ENCODE measurements at regions not wholly inside any gene's neighbourhood (a gene's known extent, or its start where the extent isn't known, plus 50 kb on each side); places are given as distances from the start of the nearest gene placed in this dataset.

DNA sequence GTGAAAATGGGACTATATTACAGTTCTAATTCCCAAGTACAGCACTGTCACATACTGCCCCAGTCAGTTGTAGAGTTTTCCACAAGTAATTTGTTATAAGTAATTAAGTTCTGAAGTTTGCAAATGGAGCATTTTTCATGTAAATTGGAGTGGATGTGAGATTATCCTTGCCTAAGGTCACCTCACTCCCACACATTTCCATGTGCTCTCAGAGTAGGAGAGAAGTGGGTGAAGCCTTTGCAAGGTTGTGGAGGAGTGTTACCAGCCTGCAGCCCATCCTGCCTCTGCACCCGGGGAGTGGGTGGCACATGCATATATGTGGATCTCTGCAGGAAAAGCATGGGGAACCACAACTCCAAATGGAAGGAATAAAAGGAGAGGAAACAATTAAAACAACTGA, 169.8 kb downstream of the CD47 start:
- in situ Hi-C loops (cut with MboI), result loop anchor here (10.0 kb wide), 1 partner anchor 554 kb away; no protein-coding TSS in a partner anchor
- no peaks in the 10 kb centered on the region for H3K9me2 ChIP-seq (ENCODE audit: insufficient read depth)
- H3K4me3 ChIP-seq, result no peak overlapping the region
- no peak overlapping the region for H2AFZ ChIP-seq
- TF ChIP-seq EZH2 (IDR thresholded peaks at IDR 0.05; ENCODE audit: insufficient read depth, poor library complexity, severe bottlenecking), result no peak
- no peak for TF ChIP-seq EZH2phosphoT487 (IDR thresholded peaks at IDR 0.05; ENCODE audit: insufficient read depth, low read depth)
- H3K4me1 ChIP-seq (ENCODE audit: insufficient read depth), result no peaks in the 10 kb centered on the region
- no peak overlapping the region for H3K27ac ChIP-seq
- DNase-seq, result no peak
- no peak overlapping the region for H3K9ac ChIP-seq
- H3K36me3 ChIP-seq (ENCODE audit: low read depth), result no peaks in the 10 kb centered on the region
- H3K4me2 ChIP-seq (ENCODE audit: unreplicated experiment), result no peak overlapping the region
- H3F3A ChIP-seq (ENCODE audit: insufficient read depth), result no peaks in the 10 kb centered on the region
- H4K20me1 ChIP-seq (ENCODE audit: insufficient read depth), result no peaks in the 10 kb centered on the region
- H3K9me3 ChIP-seq (ENCODE audit: low read depth), result no peaks in the 10 kb centered on the region
- WGBS, 2 experiments (ENCODE audit: low coverage in 1 of 2, low lambda C conversion rate in 2 of 2, missing lambda C conversion rate in 2 of 2), result 57 to 90% methylated on average over 1 of the region's 1 CpG
- H3K79me2 ChIP-seq (ENCODE audit: insufficient read depth), result no peaks in the 10 kb centered on the region
- peaks cover 8% of the 10 kb centered on the region; the same call in 1 of the 2 replicates for H3K27me3 ChIP-seq (replicated peaks; ENCODE audit: insufficient read depth)

DNA sequence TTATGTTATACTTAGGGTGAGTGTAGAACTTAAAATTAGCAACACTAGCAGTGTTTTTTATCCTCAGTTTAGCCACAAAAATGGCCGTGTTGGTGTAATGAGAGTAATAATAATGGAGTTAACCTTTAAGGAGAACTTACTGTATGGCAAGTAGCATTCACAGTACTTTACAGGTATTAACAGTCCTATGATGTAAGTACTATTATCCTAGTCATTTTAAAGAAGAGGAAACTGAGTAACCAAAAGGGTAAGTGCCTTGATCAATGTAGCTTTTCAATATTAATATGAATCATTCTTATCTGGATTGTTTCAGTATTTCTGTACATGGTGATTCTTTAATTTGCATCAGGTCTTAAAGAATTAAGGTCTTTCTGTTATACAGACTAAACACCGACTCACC, 170.3 kb downstream of the CD47 start:
- TF ChIP-seq EZH2 (IDR thresholded peaks at IDR 0.05; ENCODE audit: insufficient read depth, poor library complexity, severe bottlenecking) (no peak), EZH2phosphoT487 (IDR thresholded peaks at IDR 0.05; ENCODE audit: insufficient read depth, low read depth) (no peak)
- Histone ChIP-seq H3K36me3 (ENCODE audit: low read depth) (no peaks in the 10 kb centered on the region), H3K9ac (no peak overlapping the region), H3K4me3 (no peak overlapping the region), H4K20me1 (ENCODE audit: insufficient read depth) (no peaks in the 10 kb centered on the region), H3K4me2 (ENCODE audit: unreplicated experiment) (no peak overlapping the region), H2AFZ (no peak overlapping the region), H3K27ac (no peak overlapping the region), H3K9me2 (ENCODE audit: insufficient read depth) (no peaks in the 10 kb centered on the region), H3K27me3 (replicated peaks; ENCODE audit: insufficient read depth) (peaks cover 8% of the 10 kb centered on the region; the same call in 1 of the 2 replicates), H3F3A (ENCODE audit: insufficient read depth) (no peaks in the 10 kb centered on the region), H3K4me1 (ENCODE audit: insufficient read depth) (no peaks in the 10 kb centered on the region), H3K9me3 (ENCODE audit: low read depth) (no peaks in the 10 kb centered on the region), H3K79me2 (ENCODE audit: insufficient read depth) (no peaks in the 10 kb centered on the region)
- DNase-seq, result no peak
- WGBS, 2 experiments (ENCODE audit: low coverage in 1 of 2, low lambda C conversion rate in 2 of 2, missing lambda C conversion rate in 2 of 2), result 69 to 70% methylated on average over 2 of the region's 2 CpGs
- in situ Hi-C loops (cut with MboI), result loop anchor here (10.0 kb wide), 1 partner anchor 554 kb away; no protein-coding TSS in a partner anchor

DNA sequence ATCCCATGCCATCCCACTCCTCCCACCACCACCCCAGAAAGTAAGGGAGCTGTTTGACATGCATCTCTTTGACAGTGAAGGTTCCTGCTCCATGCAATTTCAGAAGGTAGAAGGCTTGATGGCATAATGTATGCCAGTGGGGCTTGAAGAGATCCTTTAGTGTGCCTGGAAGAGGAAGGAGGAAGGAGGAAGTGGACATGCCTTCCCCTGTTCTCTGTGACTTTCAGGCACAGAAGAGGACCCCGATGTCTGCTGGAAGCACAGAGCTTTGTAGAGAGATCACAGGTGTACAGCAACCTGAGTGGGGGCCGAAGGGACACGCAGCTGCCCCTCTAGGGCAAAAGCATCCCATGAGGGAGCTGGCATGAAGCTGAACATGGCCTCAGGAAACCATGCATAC, 171.6 kb downstream of the CD47 start:
- no peaks in the 10 kb centered on the region for H3K36me3 ChIP-seq (ENCODE audit: low read depth)
- no peak overlapping the region for H3K4me2 ChIP-seq (ENCODE audit: unreplicated experiment)
- H3K4me1 ChIP-seq (ENCODE audit: insufficient read depth), result no peaks in the 10 kb centered on the region
- no peaks in the 10 kb centered on the region for H3K9me3 ChIP-seq (ENCODE audit: low read depth)
- no peak for DNase-seq
- H3K9me2 ChIP-seq (ENCODE audit: insufficient read depth), result no peaks in the 10 kb centered on the region
- H3K4me3 ChIP-seq, result no peak overlapping the region
- 28 to 39% methylated on average over 3 of the region's 3 CpGs for WGBS, 2 experiments (ENCODE audit: low coverage in 1 of 2, low lambda C conversion rate in 2 of 2, missing lambda C conversion rate in 2 of 2)
- no peaks in the 10 kb centered on the region for H3K79me2 ChIP-seq (ENCODE audit: insufficient read depth)
- TF ChIP-seq EZH2phosphoT487 (IDR thresholded peaks at IDR 0.05; ENCODE audit: insufficient read depth, low read depth), result no peak
- TF ChIP-seq EZH2 (IDR thresholded peaks at IDR 0.05; ENCODE audit: insufficient read depth, poor library complexity, severe bottlenecking), result no peak
- H3F3A ChIP-seq (ENCODE audit: insufficient read depth), result no peaks in the 10 kb centered on the region
- in situ Hi-C loops (cut with MboI), result no loop called here
- H2AFZ ChIP-seq, result no peak overlapping the region
- H4K20me1 ChIP-seq (ENCODE audit: insufficient read depth), result no peaks in the 10 kb centered on the region
- H3K9ac ChIP-seq, result no peak overlapping the region
- H3K27me3 ChIP-seq (replicated peaks; ENCODE audit: insufficient read depth), result peaks cover 8% of the 10 kb centered on the region; the same call in 1 of the 2 replicates
- H3K27ac ChIP-seq, result no peak overlapping the region

DNA sequence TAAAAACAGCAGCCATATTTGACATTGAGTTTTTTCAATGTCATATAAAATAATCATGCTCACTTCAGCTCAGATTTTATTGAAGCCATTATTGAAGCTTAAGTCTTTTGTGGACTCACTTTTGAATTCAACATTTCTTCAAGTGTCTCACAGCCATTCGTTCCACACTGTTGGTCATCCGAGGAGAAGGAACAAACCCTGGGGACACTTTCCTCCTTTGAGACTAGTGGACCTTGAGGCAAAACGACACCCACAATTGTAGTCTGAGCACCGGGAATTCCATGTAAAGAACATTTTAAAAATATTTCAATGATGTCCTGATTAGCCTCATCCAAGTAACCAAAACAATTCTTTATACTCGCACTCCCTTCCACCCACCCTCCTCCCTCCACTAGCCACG, 174.7 kb downstream of the CD47 start:
- peaks cover 8% of the 10 kb centered on the region; the same call in 1 of the 2 replicates for H3K27me3 ChIP-seq (replicated peaks; ENCODE audit: insufficient read depth)
- H3K9me2 ChIP-seq (ENCODE audit: insufficient read depth), result no peaks in the 10 kb centered on the region
- H3K4me1 ChIP-seq (ENCODE audit: insufficient read depth), result no peaks in the 10 kb centered on the region
- no peaks in the 10 kb centered on the region for H3K9me3 ChIP-seq (ENCODE audit: low read depth)
- no peak overlapping the region for H3K27ac ChIP-seq
- no peak overlapping the region for H2AFZ ChIP-seq
- WGBS, 2 experiments (ENCODE audit: low coverage in 1 of 2, low lambda C conversion rate in 2 of 2, missing lambda C conversion rate in 2 of 2), result 75% methylated on average over 6 of the region's 6 CpGs
- H3K9ac ChIP-seq, result no peak overlapping the region
- no peak overlapping the region for H3K4me3 ChIP-seq
- no peaks in the 10 kb centered on the region for H3K36me3 ChIP-seq (ENCODE audit: low read depth)
- peaks cover 5% of the 10 kb centered on the region; the same call in 1 of the 2 replicates for H3F3A ChIP-seq (ENCODE audit: insufficient read depth)
- no peak for DNase-seq
- TF ChIP-seq EZH2 (IDR thresholded peaks at IDR 0.05; ENCODE audit: insufficient read depth, poor library complexity, severe bottlenecking) (no peak), EZH2phosphoT487 (IDR thresholded peaks at IDR 0.05; ENCODE audit: insufficient read depth, low read depth) (no peak)
- no peak overlapping the region for H3K4me2 ChIP-seq (ENCODE audit: unreplicated experiment)
- H4K20me1 ChIP-seq (ENCODE audit: insufficient read depth), result no peaks in the 10 kb centered on the region
- no peaks in the 10 kb centered on the region for H3K79me2 ChIP-seq (ENCODE audit: insufficient read depth)
- in situ Hi-C loops (cut with MboI), result no loop called here

DNA sequence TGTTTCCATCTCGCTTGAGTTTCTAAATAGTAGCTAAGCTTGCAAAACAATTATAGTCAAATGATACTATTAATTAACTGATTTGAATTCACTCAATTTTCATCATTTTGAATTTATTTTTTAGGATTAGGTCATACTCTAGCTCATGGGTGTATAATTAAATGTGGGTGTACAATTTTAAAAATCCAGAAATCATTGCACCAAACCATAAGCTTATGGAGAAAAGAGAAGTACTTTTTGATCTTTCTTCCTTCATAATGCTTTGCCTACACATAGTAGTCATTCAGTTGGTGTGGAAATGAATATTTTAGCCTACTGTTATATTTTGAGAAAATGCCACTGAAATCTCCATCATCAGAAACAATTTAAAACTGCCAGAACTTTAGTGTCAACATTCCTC, 175.1 kb downstream of the CD47 start:
- no peak overlapping the region for H3K27ac ChIP-seq
- peaks cover 3% of the 10 kb centered on the region; the same call in 1 of the 2 replicates for H3K27me3 ChIP-seq (replicated peaks; ENCODE audit: insufficient read depth)
- no peak for DNase-seq
- H3K4me2 ChIP-seq (ENCODE audit: unreplicated experiment), result no peak overlapping the region
- TF ChIP-seq EZH2phosphoT487 (IDR thresholded peaks at IDR 0.05; ENCODE audit: insufficient read depth, low read depth), result no peak
- no peak for TF ChIP-seq EZH2 (IDR thresholded peaks at IDR 0.05; ENCODE audit: insufficient read depth, poor library complexity, severe bottlenecking)
- H4K20me1 ChIP-seq (ENCODE audit: insufficient read depth), result no peaks in the 10 kb centered on the region
- no peaks in the 10 kb centered on the region for H3K9me3 ChIP-seq (ENCODE audit: low read depth)
- no peaks in the 10 kb centered on the region for H3K9me2 ChIP-seq (ENCODE audit: insufficient read depth)
- no peak overlapping the region for H2AFZ ChIP-seq
- in situ Hi-C loops (cut with MboI), result no loop called here
- H3F3A ChIP-seq (ENCODE audit: insufficient read depth), result peaks cover 5% of the 10 kb centered on the region; the same call in 1 of the 2 replicates
- no peaks in the 10 kb centered on the region for H3K4me1 ChIP-seq (ENCODE audit: insufficient read depth)
- H3K79me2 ChIP-seq (ENCODE audit: insufficient read depth), result no peaks in the 10 kb centered on the region
- WGBS, 2 experiments (ENCODE audit: low coverage in 1 of 2, low lambda C conversion rate in 2 of 2, missing lambda C conversion rate in 2 of 2), result 94 to 97% methylated on average over 1 of the region's 1 CpG
- no peak overlapping the region for H3K4me3 ChIP-seq
- no peak overlapping the region for H3K9ac ChIP-seq
- H3K36me3 ChIP-seq (ENCODE audit: low read depth), result no peaks in the 10 kb centered on the region
